ENCODE measurements at regions not wholly inside any gene's neighbourhood (a gene's known extent, or its start where the extent isn't known, plus 50 kb on each side); places are given as distances from the start of the nearest gene placed in this dataset.

DNA sequence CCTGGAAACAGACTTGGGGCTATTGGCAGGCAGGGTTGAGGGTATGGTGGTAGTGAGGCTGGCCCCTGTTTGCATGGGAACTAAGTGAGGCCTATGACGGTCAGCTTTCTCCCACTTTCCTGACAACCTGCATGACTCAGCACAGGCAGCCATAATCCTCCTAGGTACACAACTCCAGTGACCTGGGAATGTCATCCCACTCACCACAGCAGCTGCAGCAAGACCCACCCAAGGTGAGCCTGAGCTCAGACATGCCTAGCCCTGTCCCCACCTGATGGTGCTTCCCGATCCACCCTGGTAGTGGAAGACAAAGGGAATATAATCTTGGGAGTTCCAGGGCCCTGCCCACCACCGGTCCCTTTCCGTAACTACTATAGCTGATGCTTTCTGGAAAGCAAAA lies 178.7 kb downstream of the NDUFS4 start:
- TF ChIP-seq, protein P1, sequence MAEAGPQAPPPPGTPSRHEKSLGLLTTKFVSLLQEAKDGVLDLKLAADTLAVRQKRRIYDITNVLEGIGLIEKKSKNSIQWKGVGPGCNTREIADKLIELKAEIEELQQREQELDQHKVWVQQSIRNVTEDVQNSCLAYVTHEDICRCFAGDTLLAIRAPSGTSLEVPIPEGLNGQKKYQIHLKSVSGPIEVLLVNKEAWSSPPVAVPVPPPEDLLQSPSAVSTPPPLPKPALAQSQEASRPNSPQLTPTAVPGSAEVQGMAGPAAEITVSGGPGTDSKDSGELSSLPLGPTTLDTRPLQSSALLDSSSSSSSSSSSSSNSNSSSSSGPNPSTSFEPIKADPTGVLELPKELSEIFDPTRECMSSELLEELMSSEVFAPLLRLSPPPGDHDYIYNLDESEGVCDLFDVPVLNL (CRISPR knock-in tag; IDR thresholded peaks at IDR 0.05; ENCODE audit: borderline replicate concordance, low read depth), result no peak
- TF ChIP-seq, protein P2, sequence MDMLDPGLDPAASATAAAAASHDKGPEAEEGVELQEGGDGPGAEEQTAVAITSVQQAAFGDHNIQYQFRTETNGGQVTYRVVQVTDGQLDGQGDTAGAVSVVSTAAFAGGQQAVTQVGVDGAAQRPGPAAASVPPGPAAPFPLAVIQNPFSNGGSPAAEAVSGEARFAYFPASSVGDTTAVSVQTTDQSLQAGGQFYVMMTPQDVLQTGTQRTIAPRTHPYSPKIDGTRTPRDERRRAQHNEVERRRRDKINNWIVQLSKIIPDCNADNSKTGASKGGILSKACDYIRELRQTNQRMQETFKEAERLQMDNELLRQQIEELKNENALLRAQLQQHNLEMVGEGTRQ (CRISPR knock-in tag; IDR thresholded peaks at IDR 0.05), result no peak

All from WTC11 (cell line).